Neural cell (in vitro differentiated cells): ENCODE measurements at regions not wholly inside any gene's neighbourhood (a gene's known extent, or its start where the extent isn't known, plus 50 kb on each side); places are given as distances from the start of the nearest gene placed in this dataset.

Experiments
- H2AFZ ChIP-seq: fragments of 200-600, 300-800 bp; sonication (generic), shearing (Covaris generic); 2 replicates; pipeline ENCODE4 v1.6.0; 2014; ENCODE audit warnings: low read depth, mild to moderate bottlenecking, antibody characterized with exemption, low read length, moderate library complexity
- H3F3A ChIP-seq: fragments of 200-600 bp; shearing (Covaris generic); 2 replicates; pipeline ENCODE4 v1.6.1; 2016; ENCODE audit warnings: mild to moderate bottlenecking, moderate library complexity, mixed read lengths, antibody characterized with exemption, low read length; ENCODE audit not compliant: insufficient read depth, poor library complexity, severe bottlenecking
- H3K27ac ChIP-seq: fragments of 200-600, 300-800 bp; sonication (generic), shearing (Covaris generic); 2 replicates; pipeline ENCODE4 v1.5.1; 2014; ENCODE audit warnings: mild to moderate bottlenecking, low read length, moderate library complexity
- H3K27me3 ChIP-seq: fragments of 300-800, 200-600 bp; sonication (generic), shearing (Covaris generic); 2 replicates; pipeline ENCODE4 v1.6.0; 2014; ENCODE audit warnings: mild to moderate bottlenecking, low read depth, low read length, moderate library complexity; ENCODE audit not compliant: insufficient read depth
- H3K36me3 ChIP-seq: fragments of 300-800, 200-600 bp; sonication (generic), shearing (Covaris generic); 2 replicates; pipeline ENCODE4 v1.5.1; 2014; ENCODE audit warnings: mild to moderate bottlenecking, antibody characterized with exemption, low read length, moderate library complexity; ENCODE audit not compliant: insufficient read depth
- H3K4me2 ChIP-seq: fragments of 300-800, 200-600 bp; sonication (generic), shearing (Covaris generic); 2 replicates; pipeline ENCODE4 v1.6.0; 2014; ENCODE audit warnings: mild to moderate bottlenecking, low read length
- H3K4me3 ChIP-seq: fragments of 300-800, 200-600 bp; sonication (generic), shearing (Covaris generic); 2 replicates; pipeline ENCODE4 v1.5.1; 2014; ENCODE audit warnings: mild to moderate bottlenecking, low read length, moderate library complexity
- H3K79me2 ChIP-seq: fragments of 200-600 bp; shearing (Covaris generic); replicated peaks from 2 replicates; pipeline ENCODE4 v1.6.0; 2014; ENCODE audit warnings: mild to moderate bottlenecking, low read length, moderate library complexity; ENCODE audit not compliant: insufficient read depth
- H3K9ac ChIP-seq: fragments of 300-800, 200-600 bp; sonication (generic), shearing (Covaris generic); 2 replicates; pipeline ENCODE4 v1.6.1; 2016; ENCODE audit warnings: mild to moderate bottlenecking, low read length, mixed read lengths
- H3K9me2 ChIP-seq: fragments of 200-600 bp; shearing (Covaris generic); 2 replicates; pipeline ENCODE4 v1.6.1; 2016; ENCODE audit warnings: mild to moderate bottlenecking, low read length, mixed read lengths; ENCODE audit not compliant: insufficient read depth
- H3K9me3 ChIP-seq: fragments of 200-600, 300-800 bp; sonication (generic), shearing (Covaris generic); 2 replicates; pipeline ENCODE4 v1.6.1; 2016; ENCODE audit warnings: mild to moderate bottlenecking, mixed run types, low read length, moderate library complexity, mixed read lengths
- H4K20me1 ChIP-seq: fragments of 200-600 bp; shearing (Covaris generic); 2 replicates; pipeline ENCODE4 v1.6.1; 2016; ENCODE audit warnings: mild to moderate bottlenecking, mixed run types; ENCODE audit not compliant: insufficient read depth
- EP300 ChIP-seq: fragments of 450-650 bp; conservative IDR thresholded peaks from 2 replicates; pipeline ENCODE4 v1.6.1; 2014; ENCODE audit warnings: antibody characterized with exemption, mild to moderate bottlenecking, moderate library complexity; ENCODE audit not compliant: poor library complexity, severe bottlenecking
- EZH2 ChIP-seq: fragments of 200-600, 300-800 bp; shearing (Covaris generic), sonication (generic); IDR thresholded peaks from 2 replicates; pipeline ENCODE4 v1.6.1; 2014; ENCODE audit warnings: antibody characterized with exemption, low read length, borderline replicate concordance, mild to moderate bottlenecking; ENCODE audit not compliant: insufficient read depth, poor library complexity, severe bottlenecking
- MXI1 ChIP-seq: fragments of 450-650 bp; conservative IDR thresholded peaks from 2 replicates; pipeline ENCODE4 v1.6.1; 2014; ENCODE audit warnings: antibody characterized with exemption, mild to moderate bottlenecking; ENCODE audit not compliant: poor library complexity, severe bottlenecking
- POLR2AphosphoS5 ChIP-seq: IDR thresholded peaks from 2 replicates; pipeline ENCODE4 v1.6.1; 2012
- RAD21 ChIP-seq: fragments of 450-650 bp; conservative IDR thresholded peaks from 2 replicates; pipeline ENCODE4 v1.6.1; 2014; ENCODE audit warnings: antibody characterized with exemption, mild to moderate bottlenecking, moderate library complexity
- SMC3 ChIP-seq: fragments of 450-650 bp; conservative IDR thresholded peaks from 2 replicates; pipeline ENCODE4 v1.6.1; 2014; ENCODE audit warnings: antibody characterized with exemption, mild to moderate bottlenecking, moderate library complexity; ENCODE audit not compliant: poor library complexity
- TAF1 ChIP-seq: IDR thresholded peaks from 2 replicates; pipeline ENCODE4 v1.6.1; 2012; ENCODE audit warnings: low read depth
- TF ChIP-seq, protein P1 (sequence below): IDR thresholded peaks from 2 replicates; pipeline ENCODE4 v1.6.1; 2012; ENCODE audit warnings: borderline replicate concordance
- TF ChIP-seq, protein P2 (sequence below): fragments of 450-650 bp; IDR thresholded peaks from 2 replicates; pipeline ENCODE4 v1.5.1; 2014; ENCODE audit warnings: antibody characterized with exemption, mild to moderate bottlenecking, moderate library complexity; ENCODE audit not compliant: poor library complexity, severe bottlenecking

DNA sequence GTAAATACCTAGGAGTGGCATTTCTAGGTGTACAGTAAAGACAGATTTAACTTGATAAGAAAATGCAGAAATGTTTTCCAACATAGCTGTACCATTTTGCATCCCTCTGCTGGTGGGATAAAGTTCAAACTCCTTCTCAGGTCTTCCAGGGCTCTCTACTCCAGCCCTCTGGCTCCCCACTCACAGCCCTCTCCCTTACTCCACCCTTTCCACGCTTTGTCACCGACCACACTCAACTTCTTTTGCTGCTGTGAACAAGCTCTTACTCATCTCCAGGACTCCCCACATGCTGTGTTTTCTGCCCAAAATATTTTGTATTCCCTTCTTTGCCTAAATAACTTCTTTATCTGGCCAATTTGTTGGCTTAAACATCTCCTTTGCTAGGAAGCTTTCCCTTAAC lies 90.6 kb upstream of the OSMR start:
- Histone ChIP-seq H3K9ac (no peak overlapping the region), H3K27ac (no peak overlapping the region), H3K9me3 (no peaks in the 10 kb centered on the region), H3K9me2 (no peaks in the 10 kb centered on the region), H2AFZ (no peak overlapping the region), H3K4me3 (no peak overlapping the region), H4K20me1 (no peaks in the 10 kb centered on the region), H3F3A (no peaks in the 10 kb centered on the region), H3K27me3 (no peaks in the 10 kb centered on the region), H3K4me2 (no peak overlapping the region), H3K36me3 (no peaks in the 10 kb centered on the region), H3K79me2 (no peaks in the 10 kb centered on the region)
- TF ChIP-seq, protein P1, sequence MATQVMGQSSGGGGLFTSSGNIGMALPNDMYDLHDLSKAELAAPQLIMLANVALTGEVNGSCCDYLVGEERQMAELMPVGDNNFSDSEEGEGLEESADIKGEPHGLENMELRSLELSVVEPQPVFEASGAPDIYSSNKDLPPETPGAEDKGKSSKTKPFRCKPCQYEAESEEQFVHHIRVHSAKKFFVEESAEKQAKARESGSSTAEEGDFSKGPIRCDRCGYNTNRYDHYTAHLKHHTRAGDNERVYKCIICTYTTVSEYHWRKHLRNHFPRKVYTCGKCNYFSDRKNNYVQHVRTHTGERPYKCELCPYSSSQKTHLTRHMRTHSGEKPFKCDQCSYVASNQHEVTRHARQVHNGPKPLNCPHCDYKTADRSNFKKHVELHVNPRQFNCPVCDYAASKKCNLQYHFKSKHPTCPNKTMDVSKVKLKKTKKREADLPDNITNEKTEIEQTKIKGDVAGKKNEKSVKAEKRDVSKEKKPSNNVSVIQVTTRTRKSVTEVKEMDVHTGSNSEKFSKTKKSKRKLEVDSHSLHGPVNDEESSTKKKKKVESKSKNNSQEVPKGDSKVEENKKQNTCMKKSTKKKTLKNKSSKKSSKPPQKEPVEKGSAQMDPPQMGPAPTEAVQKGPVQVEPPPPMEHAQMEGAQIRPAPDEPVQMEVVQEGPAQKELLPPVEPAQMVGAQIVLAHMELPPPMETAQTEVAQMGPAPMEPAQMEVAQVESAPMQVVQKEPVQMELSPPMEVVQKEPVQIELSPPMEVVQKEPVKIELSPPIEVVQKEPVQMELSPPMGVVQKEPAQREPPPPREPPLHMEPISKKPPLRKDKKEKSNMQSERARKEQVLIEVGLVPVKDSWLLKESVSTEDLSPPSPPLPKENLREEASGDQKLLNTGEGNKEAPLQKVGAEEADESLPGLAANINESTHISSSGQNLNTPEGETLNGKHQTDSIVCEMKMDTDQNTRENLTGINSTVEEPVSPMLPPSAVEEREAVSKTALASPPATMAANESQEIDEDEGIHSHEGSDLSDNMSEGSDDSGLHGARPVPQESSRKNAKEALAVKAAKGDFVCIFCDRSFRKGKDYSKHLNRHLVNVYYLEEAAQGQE = no peak
- TF ChIP-seq POLR2AphosphoS5 (no peak), EZH2 (no peak), MXI1 (no peak), RAD21 (no peak), SMC3 (no peak), TAF1 (no peak), EP300 (no peak)
- TF ChIP-seq, protein P2, sequence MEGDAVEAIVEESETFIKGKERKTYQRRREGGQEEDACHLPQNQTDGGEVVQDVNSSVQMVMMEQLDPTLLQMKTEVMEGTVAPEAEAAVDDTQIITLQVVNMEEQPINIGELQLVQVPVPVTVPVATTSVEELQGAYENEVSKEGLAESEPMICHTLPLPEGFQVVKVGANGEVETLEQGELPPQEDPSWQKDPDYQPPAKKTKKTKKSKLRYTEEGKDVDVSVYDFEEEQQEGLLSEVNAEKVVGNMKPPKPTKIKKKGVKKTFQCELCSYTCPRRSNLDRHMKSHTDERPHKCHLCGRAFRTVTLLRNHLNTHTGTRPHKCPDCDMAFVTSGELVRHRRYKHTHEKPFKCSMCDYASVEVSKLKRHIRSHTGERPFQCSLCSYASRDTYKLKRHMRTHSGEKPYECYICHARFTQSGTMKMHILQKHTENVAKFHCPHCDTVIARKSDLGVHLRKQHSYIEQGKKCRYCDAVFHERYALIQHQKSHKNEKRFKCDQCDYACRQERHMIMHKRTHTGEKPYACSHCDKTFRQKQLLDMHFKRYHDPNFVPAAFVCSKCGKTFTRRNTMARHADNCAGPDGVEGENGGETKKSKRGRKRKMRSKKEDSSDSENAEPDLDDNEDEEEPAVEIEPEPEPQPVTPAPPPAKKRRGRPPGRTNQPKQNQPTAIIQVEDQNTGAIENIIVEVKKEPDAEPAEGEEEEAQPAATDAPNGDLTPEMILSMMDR = no peak

DNA sequence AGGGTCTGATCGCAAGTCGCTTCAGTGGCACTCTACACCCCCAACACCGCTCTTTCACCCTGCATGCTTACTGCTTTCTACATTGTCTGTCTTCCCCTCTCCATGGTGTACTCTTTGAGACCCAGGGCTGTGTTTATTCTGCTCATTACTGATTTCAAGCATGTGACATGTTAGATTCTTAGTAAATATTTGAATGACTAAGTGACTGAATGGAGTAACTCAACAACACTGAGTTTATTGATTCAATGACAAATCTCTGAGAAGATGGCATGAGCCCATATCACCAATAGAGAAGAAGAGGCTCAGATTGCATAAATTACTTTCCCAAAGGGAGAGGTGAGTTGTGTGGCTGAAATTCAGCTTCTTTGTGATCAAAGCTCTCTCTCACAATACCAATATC lies 89.7 kb upstream of the OSMR start:
- Histone ChIP-seq H3K36me3 (no peaks in the 10 kb centered on the region), H3K27ac (no peak overlapping the region), H3K9ac (no peak overlapping the region), H4K20me1 (no peaks in the 10 kb centered on the region), H3F3A (no peaks in the 10 kb centered on the region), H2AFZ (no peak overlapping the region), H3K27me3 (no peaks in the 10 kb centered on the region), H3K4me2 (no peak overlapping the region), H3K79me2 (no peaks in the 10 kb centered on the region), H3K9me3 (no peaks in the 10 kb centered on the region), H3K4me3 (no peak overlapping the region), H3K9me2 (no peaks in the 10 kb centered on the region)
- TF ChIP-seq SMC3 (no peak), MXI1 (no peak), EP300 (no peak), TAF1 (no peak), RAD21 (no peak), EZH2 (no peak), POLR2AphosphoS5 (no peak)
- TF ChIP-seq, protein P1 = no peak
- TF ChIP-seq, protein P2 = no peak
